Brain microvascular endothelial cell (primary cell): ENCODE measurements at regions not wholly inside any gene's neighbourhood (a gene's known extent, or its start where the extent isn't known, plus 50 kb on each side); places are given as distances from the start of the nearest gene placed in this dataset.

Experiments used
- DNase-seq: peaks from one replicate; pipeline ENCODE4 v3.0.0-alpha.2; 2020
- H3K27ac ChIP-seq: fragments of 250-450 bp; sonication (Bioruptor Pico); 2 replicates; pipeline ENCODE4 v1.5.1; 2020; ENCODE audit warnings: mild to moderate bottlenecking, moderate library complexity
- H3K27me3 ChIP-seq: fragments of 250-450 bp; sonication (Bioruptor Pico); replicated peaks from 2 replicates; pipeline ENCODE4 v1.5.1; 2020; ENCODE audit warnings: mild to moderate bottlenecking
- H3K36me3 ChIP-seq: fragments of 250-450 bp; sonication (Bioruptor Pico); replicated peaks from 2 replicates; pipeline ENCODE4 v1.5.1; 2020; ENCODE audit warnings: mild to moderate bottlenecking
- H3K4me3 ChIP-seq: 2 replicates; pipeline ENCODE4 v1.5.1; 2011; ENCODE audit warnings: low read depth, mild to moderate bottlenecking, control low read depth, low read length, moderate library complexity
- in situ Hi-C: cut with HindIII; loops from 2 replicates; pipeline ENCODE4 v1.10.0; 2017; ENCODE audit warnings: low sequenced_read_pairs, low pct_ligation_motif_present
- TF ChIP-seq, protein P1 (sequence below): IDR thresholded peaks from 2 replicates; pipeline ENCODE4 v1.5.1; 2011; ENCODE audit warnings: low read depth, mild to moderate bottlenecking, moderate library complexity, low read length, control low read depth, inconsistent platforms; ENCODE audit errors: missing control alignments

DNA sequence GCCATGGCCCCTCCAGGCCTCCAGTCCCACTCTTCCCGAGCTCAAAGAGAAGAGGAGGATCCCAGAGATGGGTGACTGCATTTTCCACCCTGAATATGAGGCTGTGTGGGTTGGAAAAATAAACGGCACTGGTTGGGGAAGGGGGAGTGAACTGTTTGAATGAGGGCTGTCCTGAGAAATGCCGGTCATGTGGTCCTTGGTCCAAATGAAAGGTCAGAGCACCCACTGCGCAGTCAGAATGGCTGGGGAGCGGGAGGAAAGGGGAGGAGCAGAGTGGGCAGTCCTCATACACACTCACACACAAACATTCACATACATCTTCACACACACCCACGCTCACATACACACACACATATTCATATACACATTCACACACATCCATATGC is 83.1 kb downstream of the MRPL14 start:
- in situ Hi-C loops, result no loop called here
- Histone ChIP-seq H3K27me3 (no peaks in the 10 kb centered on the region), H3K4me3 (no peak overlapping the region), H3K36me3 (no peaks in the 10 kb centered on the region), H3K27ac (peak overlapping the region; percentile 90)
- DNase-seq, result peak; percentile 73
- TF ChIP-seq, protein P1, sequence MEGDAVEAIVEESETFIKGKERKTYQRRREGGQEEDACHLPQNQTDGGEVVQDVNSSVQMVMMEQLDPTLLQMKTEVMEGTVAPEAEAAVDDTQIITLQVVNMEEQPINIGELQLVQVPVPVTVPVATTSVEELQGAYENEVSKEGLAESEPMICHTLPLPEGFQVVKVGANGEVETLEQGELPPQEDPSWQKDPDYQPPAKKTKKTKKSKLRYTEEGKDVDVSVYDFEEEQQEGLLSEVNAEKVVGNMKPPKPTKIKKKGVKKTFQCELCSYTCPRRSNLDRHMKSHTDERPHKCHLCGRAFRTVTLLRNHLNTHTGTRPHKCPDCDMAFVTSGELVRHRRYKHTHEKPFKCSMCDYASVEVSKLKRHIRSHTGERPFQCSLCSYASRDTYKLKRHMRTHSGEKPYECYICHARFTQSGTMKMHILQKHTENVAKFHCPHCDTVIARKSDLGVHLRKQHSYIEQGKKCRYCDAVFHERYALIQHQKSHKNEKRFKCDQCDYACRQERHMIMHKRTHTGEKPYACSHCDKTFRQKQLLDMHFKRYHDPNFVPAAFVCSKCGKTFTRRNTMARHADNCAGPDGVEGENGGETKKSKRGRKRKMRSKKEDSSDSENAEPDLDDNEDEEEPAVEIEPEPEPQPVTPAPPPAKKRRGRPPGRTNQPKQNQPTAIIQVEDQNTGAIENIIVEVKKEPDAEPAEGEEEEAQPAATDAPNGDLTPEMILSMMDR, result no peak

DNA sequence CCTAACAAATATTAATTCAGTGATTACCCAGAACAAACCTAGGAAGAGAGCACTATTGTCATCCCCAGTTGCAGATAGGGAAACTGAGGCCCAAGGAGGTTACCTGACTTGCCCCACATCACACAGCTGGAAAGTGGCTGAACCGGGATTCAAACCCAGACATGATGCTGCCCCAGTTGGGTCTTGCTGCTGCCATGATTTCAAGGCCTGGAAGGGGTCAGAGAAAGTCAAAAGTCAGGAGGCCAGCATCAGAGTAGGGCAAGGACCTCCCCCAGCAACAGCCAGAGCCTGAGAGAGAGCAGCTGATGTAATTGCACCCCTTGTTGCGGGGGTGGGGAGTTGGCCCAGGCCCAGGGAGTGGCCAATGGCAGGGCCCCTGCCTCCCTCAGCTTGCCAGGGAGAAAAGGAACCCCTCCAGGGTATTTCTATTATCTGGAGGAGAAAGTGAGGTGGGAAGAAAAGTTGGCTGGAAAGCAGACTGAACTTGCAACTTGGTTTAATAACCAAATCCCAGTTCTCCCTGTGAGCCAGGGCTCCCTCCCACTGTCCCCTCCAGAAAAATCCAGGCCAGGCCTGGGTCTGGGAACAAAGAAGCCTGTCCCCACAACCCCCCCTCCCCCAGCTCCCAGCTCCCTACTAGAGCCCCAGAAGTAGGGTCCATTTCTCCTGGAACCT is 83.6 kb downstream of the MRPL14 start:
- TF ChIP-seq, protein P1, result no peak
- no peaks in the 10 kb centered on the region for H3K36me3 ChIP-seq
- H3K4me3 ChIP-seq, result no peak overlapping the region
- no peaks in the 10 kb centered on the region for H3K27me3 ChIP-seq
- DNase-seq, result no peak
- H3K27ac ChIP-seq, result peak overlapping the region; percentile 90
- in situ Hi-C loops, result no loop called here

DNA sequence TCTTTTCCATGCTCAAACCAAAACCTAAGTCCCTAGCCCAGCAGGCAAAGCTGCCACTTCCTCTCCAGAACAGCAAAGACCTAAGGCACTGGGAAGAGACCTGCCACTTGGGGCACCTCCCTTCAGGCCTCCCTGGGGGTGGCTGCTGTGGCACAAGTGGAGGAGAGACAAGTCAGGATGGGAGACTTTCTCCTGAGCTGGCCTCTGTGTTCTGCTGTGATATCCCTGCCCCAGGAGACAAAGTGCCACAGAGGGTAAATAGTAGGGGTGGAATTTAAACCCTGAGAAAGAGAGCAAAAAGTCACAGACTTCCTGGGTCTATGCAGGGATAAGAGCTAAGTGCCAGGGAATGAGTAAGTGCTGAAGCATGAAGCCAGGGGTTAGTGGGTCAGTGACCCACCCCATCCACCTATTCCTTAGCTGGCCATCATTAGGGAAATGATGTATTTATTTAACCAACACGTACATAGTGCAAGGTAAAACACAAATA is 84.2 kb downstream of the MRPL14 start:
- H3K4me3 ChIP-seq, result no peak overlapping the region
- H3K36me3 ChIP-seq, result no peaks in the 10 kb centered on the region
- DNase-seq, result no peak
- no peaks in the 10 kb centered on the region for H3K27me3 ChIP-seq
- H3K27ac ChIP-seq, result peak overlapping the region; percentile 90
- in situ Hi-C loops, result no loop called here
- TF ChIP-seq, protein P1, result peak; percentile 6

DNA sequence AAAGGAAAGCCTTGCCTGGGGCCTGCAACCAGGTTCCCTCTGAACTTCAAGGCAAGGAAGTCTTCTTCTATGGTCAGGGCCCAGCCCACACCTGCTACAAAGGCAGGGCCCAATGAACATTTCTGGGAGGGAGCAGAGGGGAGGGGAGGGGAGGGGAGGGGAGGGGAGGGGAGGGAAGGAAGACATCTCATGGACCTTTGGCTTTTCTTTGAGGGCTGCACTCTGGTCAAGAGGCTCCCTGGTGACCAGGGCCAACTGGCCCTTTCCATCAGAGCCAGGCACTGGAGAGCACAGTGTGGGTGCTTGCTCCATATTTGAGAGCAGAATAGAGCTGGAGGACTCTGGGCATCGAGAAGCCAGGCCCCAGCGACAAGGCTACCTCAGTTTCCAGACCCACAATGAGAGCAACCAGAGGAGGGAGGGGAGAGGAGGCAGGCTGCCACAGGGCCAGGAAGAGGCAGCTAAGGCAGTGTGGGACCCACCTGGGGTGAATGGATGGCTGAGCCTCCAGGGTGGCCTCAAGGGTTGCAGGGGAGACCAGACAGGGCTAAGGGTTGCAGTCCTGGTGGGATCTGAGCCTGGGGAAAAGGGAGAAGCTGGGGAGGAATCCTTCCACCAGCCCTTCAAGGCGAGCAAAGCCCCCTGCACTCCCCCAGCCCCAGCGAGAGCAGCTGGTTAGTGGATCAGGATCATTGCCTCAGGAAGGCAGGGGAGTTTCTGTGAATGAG is 84.8 kb downstream of the MRPL14 start:
- in situ Hi-C loops, result no loop called here
- TF ChIP-seq, protein P1, result no peak
- DNase-seq, result no peak
- Histone ChIP-seq H3K4me3 (no peak overlapping the region), H3K27ac (peak overlapping the region; percentile 90), H3K27me3 (no peaks in the 10 kb centered on the region), H3K36me3 (no peaks in the 10 kb centered on the region)

DNA sequence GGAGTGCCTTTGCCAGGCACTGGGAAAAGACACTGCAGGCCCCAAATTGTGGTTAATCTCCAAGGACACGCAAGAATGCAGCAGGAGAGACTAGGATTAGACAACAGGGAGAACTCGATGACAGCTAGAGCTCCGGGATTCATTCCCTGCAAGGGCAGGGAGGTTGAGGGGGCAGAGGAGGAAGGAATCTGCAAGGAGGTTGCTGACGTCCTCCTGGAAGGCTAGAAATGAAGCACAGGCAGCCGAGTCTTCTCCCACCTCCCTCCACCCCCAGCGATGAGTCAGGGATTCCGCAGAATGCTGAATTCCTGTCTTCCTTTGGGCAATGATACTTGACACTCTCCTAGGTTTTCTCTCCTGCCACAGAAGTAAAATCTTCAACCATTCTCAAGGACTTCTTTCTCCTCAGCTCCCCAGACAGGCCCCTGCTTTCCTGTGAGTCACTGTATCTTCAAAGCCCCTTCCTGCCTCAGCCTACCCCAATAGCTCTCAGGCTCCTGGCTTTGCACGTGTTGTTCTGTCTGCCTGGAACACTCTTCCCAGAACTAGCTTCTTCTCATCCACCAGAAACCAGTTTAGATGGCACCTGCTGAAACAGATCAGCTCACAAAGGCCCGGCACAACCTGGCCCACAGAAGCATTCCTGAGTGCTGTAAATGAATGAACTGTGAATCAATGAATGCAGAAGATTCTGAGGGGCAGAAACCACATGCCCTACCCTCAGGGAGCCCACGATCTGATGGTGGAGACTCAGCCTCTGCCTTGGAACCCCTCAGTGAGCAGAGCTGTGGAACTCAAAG is 85.6 kb downstream of the MRPL14 start:
- Histone ChIP-seq H3K4me3 (no peak overlapping the region), H3K27ac (peak overlapping the region; percentile 90)

More for the DNA sequence above, 85.6 kb downstream of the MRPL14 start:
- peak; percentile 96 for DNase-seq
- Histone ChIP-seq H3K27me3 (no peaks in the 10 kb centered on the region), H3K36me3 (no peaks in the 10 kb centered on the region)
- in situ Hi-C loops, result no loop called here
- TF ChIP-seq, protein P1, result no peak
